Fibroblast of villous mesenchyme (primary cell): ENCODE measurements at regions not wholly inside any gene's neighbourhood (a gene's known extent, or its start where the extent isn't known, plus 50 kb on each side); places are given as distances from the start of the nearest gene placed in this dataset.

Experiments used
- DNase-seq: peaks from one replicate; pipeline ENCODE4 v3.0.0-alpha.2; 2010; ENCODE audit warnings: low read depth
- H3K4me3 ChIP-seq: 2 replicates; pipeline ENCODE4 v1.5.1; 2011; ENCODE audit warnings: low read depth, mild to moderate bottlenecking, low read length
- CTCF ChIP-seq: IDR thresholded peaks from 2 replicates; pipeline ENCODE4 v1.5.1; 2012; ENCODE audit warnings: low read depth, mild to moderate bottlenecking, low read length; ENCODE audit not compliant: insufficient read depth

GRCh38 chr11:42528471-42528870, 783.3 kb upstream of the API5 start:
- no peak overlapping the region for H3K4me3 ChIP-seq
- no peak for TF ChIP-seq CTCF
- DNase-seq: no peak

- DNase-seq: no peak
- H3K4me3 ChIP-seq: no peak overlapping the region
- TF ChIP-seq CTCF: no peak
Measured at GRCh38 chr11:42528911-42529310, 782.9 kb upstream of the API5 start.

GRCh38 chr11:42536611-42537360, 775.0 kb upstream of the API5 start:
- no peak for TF ChIP-seq CTCF
- DNase-seq: no peak
- no peak overlapping the region for H3K4me3 ChIP-seq

- H3K4me3 ChIP-seq: no peak overlapping the region
- TF ChIP-seq CTCF: no peak
- no peak for DNase-seq
Measured at GRCh38 chr11:42542336-42542735, 769.5 kb upstream of the API5 start.

- no peak overlapping the region for H3K4me3 ChIP-seq
- no peak for DNase-seq
- no peak for TF ChIP-seq CTCF
Measured at GRCh38 chr11:42543844-42544419, 767.9 kb upstream of the API5 start.

- no peak for DNase-seq
- no peak overlapping the region for H3K4me3 ChIP-seq
- no peak for TF ChIP-seq CTCF
Measured at GRCh38 chr11:42544726-42545125, 767.1 kb upstream of the API5 start.

GRCh38 chr11:42545954-42546353, 765.8 kb upstream of the API5 start:
- no peak for DNase-seq
- TF ChIP-seq CTCF: no peak

More at GRCh38 chr11:42545954-42546353, 765.8 kb upstream of the API5 start:
- H3K4me3 ChIP-seq: no peak overlapping the region
